CD4-positive, alpha-beta T cell (primary cell): ENCODE measurements at regions not wholly inside any gene's neighbourhood (a gene's known extent, or its start where the extent isn't known, plus 50 kb on each side); places are given as distances from the start of the nearest gene placed in this dataset.

Experiments
- ATAC-seq: fragments of 200-7000 bp; cut with Tn5 transposase; one replicate; pipeline ENCODE4 v1.10.0; 2022; ENCODE audit warnings: mild to moderate bottlenecking; ENCODE audit not compliant: poor library complexity
- CTCF ChIA-PET: fragments of 350-600 bp; sonication (Branson Sonifier 250); formaldehyde crosslinking; loops from one replicate; lab custom pipeline; 2021; ENCODE audit warnings: antibody characterized with exemption, inconsistent platforms; lab: Charles Lee
- POLR2A ChIA-PET: fragments of 350-600 bp; sonication (Branson Sonifier 250); formaldehyde crosslinking; loops from one replicate; lab custom pipeline; 2021; ENCODE audit warnings: antibody characterized with exemption, inconsistent platforms; lab: Charles Lee
- DNase-seq, 14 experiments: peaks; one replicate each; pipeline ENCODE4 v3.0.0-alpha.2; 2013 to 2020; ENCODE audit warnings: mixed read lengths in 2 of 14
- H3K27ac ChIP-seq, 2 donors: one replicate each; pipeline versions ENCODE4 v1.5.1 to v1.7.0; 2013; ENCODE audit warnings: low read length in 2 of 2, low read depth in 1 of 2, mild to moderate bottlenecking in 1 of 2
- H3K27me3 ChIP-seq, 2 experiments: 1 replicate in 1 of 2; 2 replicates in 1 of 2; pipeline versions ENCODE4 v1.6.1 to v1.7.0; 2013; ENCODE audit warnings: low read length in 2 of 2, control low read depth in 1 of 2, mild to moderate bottlenecking in 1 of 2, moderate library complexity in 1 of 2; ENCODE audit not compliant: insufficient read depth in 2 of 2, control insufficient read depth in 1 of 2
- H3K36me3 ChIP-seq: one replicate; pipeline ENCODE4 v1.6.1; 2013; ENCODE audit warnings: low read length, control low read depth; ENCODE audit not compliant: insufficient read depth
- H3K4me1 ChIP-seq: one replicate; pipeline ENCODE4 v1.6.1; 2013; ENCODE audit warnings: low read length, control low read depth; ENCODE audit not compliant: insufficient read depth
- H3K4me3 ChIP-seq: one replicate; pipeline ENCODE4 v1.5.1; 2013; ENCODE audit warnings: mild to moderate bottlenecking, low read length, moderate library complexity
- H3K9me3 ChIP-seq, 2 experiments: 1 replicate in 1 of 2; 2 replicates in 1 of 2; pipeline versions ENCODE4 v1.6.1 to v1.7.0; 2013; ENCODE audit warnings: low read length in 2 of 2, mild to moderate bottlenecking in 2 of 2, control low read depth in 1 of 2, moderate library complexity in 1 of 2; ENCODE audit not compliant: control insufficient read depth in 1 of 2, insufficient read depth in 1 of 2
- H3K27ac Mint-ChIP-seq: one replicate; pipeline ENCODE4 v1.8.0; 2020; ENCODE audit warnings: mixed read lengths
- H3K27me3 Mint-ChIP-seq: one replicate; pipeline ENCODE4 v1.8.0; 2021; ENCODE audit warnings: mixed read lengths
- H3K36me3 Mint-ChIP-seq: one replicate; pipeline ENCODE4 v1.8.0; 2021; ENCODE audit warnings: low read depth, mixed read lengths
- H3K4me1 Mint-ChIP-seq: one replicate; pipeline ENCODE4 v1.8.0; 2021; ENCODE audit warnings: low read depth, mixed read lengths
- H3K4me3 Mint-ChIP-seq: one replicate; pipeline ENCODE4 v1.8.0; 2020; ENCODE audit warnings: mild to moderate bottlenecking, mixed read lengths
- H3K9me3 Mint-ChIP-seq: one replicate; pipeline ENCODE4 v1.8.0; 2020; ENCODE audit warnings: mixed read lengths
- CTCF ChIP-seq: fragments of 200-600 bp; IDR thresholded peaks from one replicate; pipeline ENCODE4 v1.8.0; 2022; ENCODE audit warnings: antibody characterized with exemption, mild to moderate bottlenecking
- intact Hi-C, 2 experiments: fragments of 100-400 bp; cut with DNase I in 1 of 2; cut with micrococcal nuclease in 1 of 2; formaldehyde crosslinking; loops; one replicate each; pipeline versions ENCODE4 v1.15.1 to v1.9.0; 2023 to 2025; cut with DNase I, micrococcal nuclease

GRCh38 chr3:132256989-132257388, 60.2 kb upstream of the ACP3 start:
- Mint-ChIP-seq H3K4me3 (no peak overlapping the region), H3K27ac (no peak overlapping the region), H3K36me3 (no peaks in the 10 kb centered on the region), H3K27me3 (no peaks in the 10 kb centered on the region), H3K4me1 (no peaks in the 10 kb centered on the region), H3K9me3 (no peaks in the 10 kb centered on the region)
- intact Hi-C loops = no loop called here
- no peak overlapping the region for H3K27ac ChIP-seq
- no peaks in the 10 kb centered on the region for H3K36me3 ChIP-seq
- H3K27me3 ChIP-seq = no peaks in the 10 kb centered on the region
- ChIA-PET POLR2A (no interaction called here), CTCF (no interaction called here)
- H3K4me1 ChIP-seq = no peaks in the 10 kb centered on the region
- ATAC-seq (no peak), DNase-seq (peak in 1 of 14 experiments; percentile 27)
- H3K4me3 ChIP-seq = no peak overlapping the region
- no peaks in the 10 kb centered on the region for H3K9me3 ChIP-seq
- no peak for TF ChIP-seq CTCF

DNA sequence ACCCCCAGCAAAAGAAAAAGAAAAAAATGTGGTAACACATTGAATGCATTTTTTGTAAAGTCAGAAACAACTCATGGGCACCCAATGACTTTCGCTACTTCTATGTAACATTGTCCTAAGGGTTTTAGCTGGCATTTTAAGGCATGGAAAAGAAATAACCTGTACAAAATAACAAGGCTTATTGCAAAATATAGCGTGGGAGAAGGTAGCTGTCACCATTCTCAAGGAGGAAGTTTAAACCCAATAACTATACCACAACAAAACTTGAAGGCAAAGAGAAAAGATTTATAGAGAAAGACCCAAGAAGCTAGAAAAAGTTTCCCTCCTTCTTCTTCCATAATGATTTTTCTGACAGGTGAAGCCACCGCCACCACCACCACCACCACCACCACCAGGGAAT, 55.7 kb upstream of the ACP3 start:
- no peaks in the 10 kb centered on the region for H3K9me3 ChIP-seq
- H3K36me3 ChIP-seq = no peaks in the 10 kb centered on the region
- POLR2A ChIA-PET = no interaction called here
- no peak for TF ChIP-seq CTCF
- H3K4me1 ChIP-seq = no peaks in the 10 kb centered on the region
- intact Hi-C loops = no loop called here
- Mint-ChIP-seq H3K27me3 (peaks cover 12% of the 10 kb centered on the region), H3K27ac (no peak overlapping the region), H3K4me3 (no peak overlapping the region), H3K9me3 (no peaks in the 10 kb centered on the region), H3K36me3 (no peaks in the 10 kb centered on the region), H3K4me1 (no peaks in the 10 kb centered on the region)
- CTCF ChIA-PET = no interaction called here
- no peak overlapping the region for H3K4me3 ChIP-seq
- DNase-seq = no peak
- H3K27ac ChIP-seq = no peak overlapping the region
- H3K27me3 ChIP-seq = peaks cover 0 to 9% of the 10 kb centered on the region in 2 experiments
- no peak for ATAC-seq

- Mint-ChIP-seq H3K9me3 (no peaks in the 10 kb centered on the region), H3K36me3 (no peaks in the 10 kb centered on the region), H3K27me3 (peaks cover 12% of the 10 kb centered on the region), H3K4me1 (no peaks in the 10 kb centered on the region), H3K27ac (no peak overlapping the region), H3K4me3 (no peak overlapping the region)
- CTCF ChIA-PET = no interaction called here
- no peak for ATAC-seq
- no peak overlapping the region for H3K4me3 ChIP-seq
- H3K4me1 ChIP-seq = no peaks in the 10 kb centered on the region
- POLR2A ChIA-PET = no interaction called here
- H3K27ac ChIP-seq = no peak overlapping the region
- TF ChIP-seq CTCF = no peak
- no peak for DNase-seq
- H3K9me3 ChIP-seq = no peaks in the 10 kb centered on the region
- H3K36me3 ChIP-seq = no peaks in the 10 kb centered on the region
- intact Hi-C loops = no loop called here
- peaks cover 0 to 9% of the 10 kb centered on the region in 2 experiments for H3K27me3 ChIP-seq
These were observed 54.9 kb upstream of the ACP3 start for GRCh38 chr3:132262305-132262704.
